Upper lobe of left lung (tissue), 6 donors: ENCODE measurements at regions not wholly inside any gene's neighbourhood (a gene's known extent, or its start where the extent isn't known, plus 50 kb on each side); places are given as distances from the start of the nearest gene placed in this dataset.

Source experiments
- ATAC-seq, 2 donors: fragments of 200-7000 bp; cut with Tn5 transposase; one replicate each; pipeline ENCODE4 v1.9.1; 2022; ENCODE audit warnings: mild to moderate bottlenecking in 2 of 2, moderate library complexity in 2 of 2; ENCODE audit not compliant: low FRiP score in 2 of 2
- DNase-seq, 2 donors: peaks; one replicate each; pipeline ENCODE4 v3.0.0-alpha.2; 2019 to 2020
- H3K27ac ChIP-seq, 4 donors: fragments of 200-600 bp; sonication (generic); one replicate each; pipeline ENCODE4 v1.5.1; 2016 to 2019
- H3K27me3 ChIP-seq, 4 donors: fragments of 200-600 bp; sonication (generic); one replicate each; pipeline ENCODE4 v1.5.1; 2017 to 2019
- H3K36me3 ChIP-seq, 4 donors: fragments of 200-600 bp; sonication (generic); one replicate each; pipeline ENCODE4 v1.5.1; 2016 to 2019
- H3K4me1 ChIP-seq, 4 donors: fragments of 200-600 bp; sonication (generic); one replicate each; pipeline ENCODE4 v1.5.1; 2018 to 2019
- H3K4me3 ChIP-seq, 4 donors: fragments of 200-600 bp; sonication (generic); one replicate each; pipeline ENCODE4 v1.5.1; 2017 to 2019; ENCODE audit warnings: mild to moderate bottlenecking in 2 of 4, moderate library complexity in 1 of 4
- H3K9me3 ChIP-seq, 4 donors: fragments of 200-600 bp; sonication (generic); one replicate each; pipeline ENCODE4 v1.5.1; 2018 to 2019
- CTCF ChIP-seq, 6 experiments: fragments of 450-650 bp in 4 of 6; fragments of 200-600 bp in 2 of 6; sonication (generic) in 2 of 6; IDR thresholded peaks; one replicate each; pipeline ENCODE4 v1.5.1; 2016 to 2019; ENCODE audit warnings: antibody characterized with exemption in 6 of 6
- EP300 ChIP-seq, 4 donors: sonication (generic); formaldehyde crosslinking; IDR thresholded peaks; one replicate each; pipeline ENCODE4 v1.5.1; 2017; ENCODE audit warnings: antibody characterized with exemption in 4 of 4, control low read depth in 2 of 4
- POLR2A ChIP-seq, 4 donors: fragments of 450-650 bp; IDR thresholded peaks; one replicate each; pipeline ENCODE4 v1.5.1; 2016 to 2017; ENCODE audit warnings: antibody characterized with exemption in 4 of 4, mild to moderate bottlenecking in 2 of 4
- POLR2AphosphoS5 ChIP-seq, 2 donors: sonication (generic); formaldehyde crosslinking; IDR thresholded peaks; one replicate each; pipeline ENCODE4 v1.5.1; 2017; ENCODE audit warnings: antibody characterized with exemption in 2 of 2
- WGBS, 2 donors: methylation state at CpG; one replicate each; pipeline ENCODE4 v1.1.5; 2017 to 2018; 5-methylcytosine and 5-hydroxymethylcytosine counted together
- donor health status: DM: no; HTN: no; CAD: no; lungs with moderate emphysema.
- donor health status: DM: no; HTN: yes; CAD: no; lungs with severe emphysema.

- ATAC-seq (no peak), DNase-seq (no peak)
- WGBS, 2 donors, result 86 to 97% methylated on average over 2 of the region's 2 CpGs
- Histone ChIP-seq H3K9me3 (no peaks in the 10 kb centered on the region), H3K27ac (no peak overlapping the region), H3K27me3 (no peaks in the 10 kb centered on the region), H3K4me1 (no peaks in the 10 kb centered on the region), H3K36me3 (no peaks in the 10 kb centered on the region), H3K4me3 (no peak overlapping the region)
- no peak for TF ChIP-seq POLR2AphosphoS5 (IDR thresholded peaks at IDR 0.05)
- no peak for TF ChIP-seq CTCF (IDR thresholded peaks at IDR 0.05)
- TF ChIP-seq EP300 (IDR thresholded peaks at IDR 0.05), result no peak
- TF ChIP-seq POLR2A (IDR thresholded peaks at IDR 0.05), result no peak
These were observed 63.3 kb upstream of the TAB2 start for GRCh38 chr6:149254253-149254652.

- Histone ChIP-seq H3K9me3 (no peaks in the 10 kb centered on the region), H3K27me3 (no peaks in the 10 kb centered on the region), H3K4me3 (no peak overlapping the region), H3K4me1 (no peaks in the 10 kb centered on the region), H3K27ac (peak overlapping the region in 1 of 4 donors; percentile 41), H3K36me3 (no peaks in the 10 kb centered on the region)
- 67 to 70% methylated on average over 2 of the region's 2 CpGs for WGBS, 2 donors
- DNase-seq, result peak in 1 of 2 donors; percentile 67
- TF ChIP-seq CTCF (IDR thresholded peaks at IDR 0.05) (no peak), POLR2AphosphoS5 (IDR thresholded peaks at IDR 0.05) (peak in 1 of 2 donors; percentile 45)
- ATAC-seq, result peak; percentile 68 to 93
These were observed 57.8 kb upstream of the TAB2 start for GRCh38 chr6:149259753-149260152.

- TF ChIP-seq EP300 (IDR thresholded peaks at IDR 0.05), result no peak
- no peak for TF ChIP-seq CTCF (IDR thresholded peaks at IDR 0.05)
- no peak for TF ChIP-seq POLR2AphosphoS5 (IDR thresholded peaks at IDR 0.05)
- no peak for TF ChIP-seq POLR2A (IDR thresholded peaks at IDR 0.05)
- Histone ChIP-seq H3K27me3 (no peaks in the 10 kb centered on the region), H3K4me3 (no peak overlapping the region), H3K9me3 (no peaks in the 10 kb centered on the region), H3K4me1 (no peaks in the 10 kb centered on the region), H3K36me3 (no peaks in the 10 kb centered on the region), H3K27ac (peak overlapping the region in 1 of 4 donors; percentile 41)
- DNase-seq (peak in 1 of 2 donors; percentile 21), ATAC-seq (no peak)
- WGBS, 2 donors, result 93 to 94% methylated on average over 20 of the region's 20 CpGs
These were observed 57.2 kb upstream of the TAB2 start for GRCh38 chr6:149260214-149260874.

GRCh38 chr6:149261364-149262040, 56.0 kb upstream of the TAB2 start:
- Histone ChIP-seq H3K36me3 (no peaks in the 10 kb centered on the region), H3K4me3 (no peak overlapping the region), H3K4me1 (no peaks in the 10 kb centered on the region), H3K9me3 (no peaks in the 10 kb centered on the region), H3K27ac (no peak overlapping the region), H3K27me3 (no peaks in the 10 kb centered on the region)
- TF ChIP-seq CTCF (IDR thresholded peaks at IDR 0.05) (no peak), POLR2AphosphoS5 (IDR thresholded peaks at IDR 0.05) (no peak), POLR2A (IDR thresholded peaks at IDR 0.05) (no peak), EP300 (IDR thresholded peaks at IDR 0.05) (no peak)
- ATAC-seq (no peak), DNase-seq (no peak)
- 81 to 84% methylated on average over 4 of the region's 4 CpGs for WGBS, 2 donors

GRCh38 chr6:149263321-149263720, 54.2 kb upstream of the TAB2 start:
- Histone ChIP-seq H3K9me3 (no peaks in the 10 kb centered on the region), H3K36me3 (no peaks in the 10 kb centered on the region), H3K4me1 (no peaks in the 10 kb centered on the region), H3K4me3 (no peak overlapping the region), H3K27ac (no peak overlapping the region), H3K27me3 (no peaks in the 10 kb centered on the region)
- WGBS, 2 donors, result 93 to 96% methylated on average over 2 of the region's 2 CpGs
- TF ChIP-seq EP300 (IDR thresholded peaks at IDR 0.05) (no peak), POLR2A (IDR thresholded peaks at IDR 0.05) (no peak), POLR2AphosphoS5 (IDR thresholded peaks at IDR 0.05) (no peak), CTCF (IDR thresholded peaks at IDR 0.05) (no peak)
- DNase-seq, result no peak
- ATAC-seq, result no peak
